GM23338 (cell line): ENCODE measurements at regions not wholly inside any gene's neighbourhood (a gene's known extent, or its start where the extent isn't known, plus 50 kb on each side); places are given as distances from the start of the nearest gene placed in this dataset.

Source experiments
- ATAC-seq: fragments of 200-7000 bp; cut with Tn5 transposase; 3 replicates; pipeline ENCODE4 v1.9.1; 2020
- DNase-seq: peaks from one replicate; pipeline ENCODE4 v3.0.0-alpha.2; 2015; ENCODE audit warnings: low spot score
- H2AFZ ChIP-seq: fragments of 200-600 bp; sonication (generic); 2 replicates; pipeline ENCODE4 v1.8.0; 2016; ENCODE audit warnings: antibody characterized with exemption, mild to moderate bottlenecking, moderate library complexity
- H3F3A ChIP-seq: fragments of 200-600 bp; sonication (generic); replicated peaks from 2 replicates; pipeline ENCODE4 v1.8.0; 2017; ENCODE audit warnings: antibody characterized with exemption, mixed run types, low read depth
- H3K27ac ChIP-seq: fragments of 200-600 bp; sonication (generic); 2 replicates; pipeline ENCODE4 v1.6.1; 2016; ENCODE audit warnings: low read depth
- H3K27me3 ChIP-seq: fragments of 200-600 bp; sonication (generic); 2 replicates; pipeline ENCODE4 v1.8.0; 2016; ENCODE audit warnings: mild to moderate bottlenecking, mixed run types, moderate library complexity; ENCODE audit not compliant: insufficient read depth
- H3K36me3 ChIP-seq: fragments of 200-600 bp; sonication (generic); 2 replicates; pipeline ENCODE4 v1.8.0; 2016; ENCODE audit warnings: mild to moderate bottlenecking; ENCODE audit not compliant: insufficient read depth
- H3K4me1 ChIP-seq: fragments of 200-600 bp; sonication (generic); 2 replicates; pipeline ENCODE4 v1.8.0; 2016; ENCODE audit warnings: mild to moderate bottlenecking, moderate library complexity; ENCODE audit not compliant: insufficient read depth
- H3K4me2 ChIP-seq: fragments of 200-600 bp; sonication (generic); 2 replicates; pipeline ENCODE4 v1.7.1; 2017; ENCODE audit warnings: mixed run types
- H3K4me3 ChIP-seq: fragments of 200-600 bp; sonication (generic); 2 replicates; pipeline ENCODE4 v1.6.1; 2016; ENCODE audit warnings: mixed run types
- H3K79me2 ChIP-seq: fragments of 200-600 bp; sonication (generic); replicated peaks from 2 replicates; pipeline ENCODE4 v1.8.0; 2017; ENCODE audit warnings: mild to moderate bottlenecking; ENCODE audit not compliant: insufficient read depth
- H3K9me2 ChIP-seq: fragments of 200-600 bp; sonication (generic); 2 replicates; pipeline ENCODE4 v1.8.0; 2017; ENCODE audit not compliant: insufficient read depth
- H4K20me1 ChIP-seq: fragments of 200-600 bp; sonication (generic); replicated peaks from 2 replicates; pipeline ENCODE4 v1.8.0; 2017; ENCODE audit warnings: mild to moderate bottlenecking; ENCODE audit not compliant: insufficient read depth
- H3K27ac Mint-ChIP-seq: 2 replicates; pipeline ENCODE4 v1.8.0; 2020; ENCODE audit warnings: inconsistent platforms, mild to moderate bottlenecking, moderate library complexity, mixed read lengths
- H3K27me3 Mint-ChIP-seq: 3 replicates; pipeline ENCODE4 v1.8.0; 2022; ENCODE audit warnings: low read depth, mild to moderate bottlenecking, moderate library complexity, mixed read lengths, inconsistent platforms; ENCODE audit not compliant: insufficient read depth, poor library complexity
- H3K36me3 Mint-ChIP-seq: 3 replicates; pipeline ENCODE4 v1.8.0; 2021; ENCODE audit warnings: low read depth, mild to moderate bottlenecking, inconsistent platforms, moderate library complexity, mixed read lengths
- H3K4me1 Mint-ChIP-seq: 3 replicates; pipeline ENCODE4 v1.8.0; 2020; ENCODE audit warnings: mild to moderate bottlenecking, inconsistent platforms, mixed read lengths
- H3K4me3 Mint-ChIP-seq: 3 replicates; pipeline ENCODE4 v1.8.0; 2021; ENCODE audit warnings: moderate library complexity, mild to moderate bottlenecking, inconsistent platforms, mixed read lengths
- H3K9me3 Mint-ChIP-seq: 3 replicates; pipeline ENCODE4 v1.8.0; 2020; ENCODE audit warnings: moderate library complexity, mild to moderate bottlenecking, inconsistent platforms, mixed read lengths
- EZH2 ChIP-seq: fragments of 200-600 bp; sonication (generic); IDR thresholded peaks from one replicate; pipeline ENCODE4 v1.8.0; 2017; ENCODE audit warnings: antibody characterized with exemption, mild to moderate bottlenecking, low read depth; ENCODE audit not compliant: unreplicated experiment
- EZH2phosphoT487 ChIP-seq: fragments of 200-600 bp; sonication (generic); IDR thresholded peaks from one replicate; pipeline ENCODE4 v1.8.1; 2018; ENCODE audit warnings: antibody characterized with exemption; ENCODE audit not compliant: unreplicated experiment
- JUNB ChIP-seq: IDR thresholded peaks from one replicate; pipeline ENCODE4 v1.6.1; 2016; ENCODE audit warnings: antibody characterized with exemption; ENCODE audit not compliant: unreplicated experiment
- NANOG ChIP-seq: IDR thresholded peaks from 2 replicates; pipeline ENCODE4 v1.6.1; 2016; ENCODE audit warnings: antibody characterized with exemption, borderline replicate concordance
- POLR2AphosphoS5 ChIP-seq: IDR thresholded peaks from 2 replicates; pipeline ENCODE4 v1.6.1; 2016; ENCODE audit warnings: antibody characterized with exemption, low read depth
- REST ChIP-seq: IDR thresholded peaks from one replicate; pipeline ENCODE4 v1.6.1; 2018; ENCODE audit warnings: antibody characterized with exemption; ENCODE audit not compliant: unreplicated experiment
- ZNF114 ChIP-seq: fragments of 250-450 bp; sonication (Bioruptor Pico); IDR thresholded peaks from 2 replicates; pipeline ENCODE4 v1.5.0; 2020; ENCODE audit warnings: mild to moderate bottlenecking, moderate library complexity
- ZNF331 ChIP-seq: fragments of 250-450 bp; sonication (Bioruptor Pico); IDR thresholded peaks from 2 replicates; pipeline ENCODE4 v1.5.0; 2020; ENCODE audit warnings: low read depth, mild to moderate bottlenecking, moderate library complexity

- Histone ChIP-seq H3K4me1 (no peaks in the 10 kb centered on the region; the same call in 1 of the 2 replicates), H3F3A (no peaks in the 10 kb centered on the region), H3K4me2 (no peak overlapping the region), H3K9me2 (no peaks in the 10 kb centered on the region), H3K4me3 (no peak overlapping the region), H3K27ac (no peak overlapping the region), H3K36me3 (no peaks in the 10 kb centered on the region), H4K20me1 (no peaks in the 10 kb centered on the region), H2AFZ (no peak overlapping the region), H3K79me2 (no peaks in the 10 kb centered on the region), H3K27me3 (no peaks in the 10 kb centered on the region)
- DNase-seq (no peak), ATAC-seq (no peak)
- H3K4me3 Mint-ChIP-seq = no peak overlapping the region
- no peaks in the 10 kb centered on the region for H3K36me3 Mint-ChIP-seq
- H3K4me1 Mint-ChIP-seq = peaks cover 12% of the 10 kb centered on the region
- no peaks in the 10 kb centered on the region for H3K9me3 Mint-ChIP-seq
- no peak overlapping the region for H3K27ac Mint-ChIP-seq
- H3K27me3 Mint-ChIP-seq = peaks cover 7% of the 10 kb centered on the region
- TF ChIP-seq JUNB (no peak), POLR2AphosphoS5 (no peak), NANOG (no peak), REST (no peak), ZNF331 (CRISPR knock-in tag) (no peak), EZH2 (no peak), EZH2phosphoT487 (no peak), ZNF114 (CRISPR knock-in tag) (no peak)
These were observed 67.7 kb upstream of the NSMCE3 start for GRCh38 chr15:29337156-29337959.

GRCh38 chr15:29334544-29334943 is 64.9 kb upstream of the NSMCE3 start:
- Histone ChIP-seq H3K27me3 (no peaks in the 10 kb centered on the region), H3K9me2 (no peaks in the 10 kb centered on the region), H3F3A (no peaks in the 10 kb centered on the region), H4K20me1 (no peaks in the 10 kb centered on the region), H3K36me3 (no peaks in the 10 kb centered on the region), H3K4me2 (no peak overlapping the region), H3K4me3 (no peak overlapping the region), H3K4me1 (no peaks in the 10 kb centered on the region), H3K79me2 (no peaks in the 10 kb centered on the region), H2AFZ (no peak overlapping the region), H3K27ac (no peak overlapping the region)
- ATAC-seq (no peak), DNase-seq (no peak)
- Mint-ChIP-seq H3K4me1 (no peaks in the 10 kb centered on the region; the same call in 1 of the 3 replicates), H3K27ac (no peak overlapping the region), H3K36me3 (no peaks in the 10 kb centered on the region), H3K9me3 (no peaks in the 10 kb centered on the region), H3K27me3 (peaks cover 10% of the 10 kb centered on the region), H3K4me3 (no peak overlapping the region)
- TF ChIP-seq NANOG (no peak), EZH2phosphoT487 (no peak)
